ENCODE measurements at regions not wholly inside any gene's neighbourhood (a gene's known extent, or its start where the extent isn't known, plus 50 kb on each side); places are given as distances from the start of the nearest gene placed in this dataset.

DNA sequence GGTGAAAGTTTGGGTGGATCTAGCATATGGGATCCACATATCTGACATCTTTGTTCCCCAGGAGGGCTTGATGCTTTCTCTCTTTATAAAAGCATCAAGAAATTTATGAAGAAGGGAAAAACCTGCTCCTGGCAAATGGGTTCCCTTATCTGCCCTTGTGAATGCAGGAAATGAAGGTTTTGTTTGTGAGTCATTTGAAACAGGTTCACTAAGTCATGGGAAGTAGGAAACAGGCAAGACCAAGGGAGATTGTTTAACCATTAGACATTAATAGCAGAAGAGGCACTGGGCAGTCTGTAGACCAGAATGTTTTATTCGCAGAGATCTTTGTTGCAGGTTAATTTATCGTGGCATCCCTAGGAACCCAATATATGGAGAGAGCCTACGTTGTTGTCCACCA, 713.1 kb downstream of the CDY2B start:
- H3K4me3 ChIP-seq, result no peak overlapping the region
- no peak for ATAC-seq
- DNase-seq, result no peak
- H3K36me3 ChIP-seq, result no peaks in the 10 kb centered on the region
- H3K27me3 ChIP-seq, result no peaks in the 10 kb centered on the region
- no peak overlapping the region for H3K27ac ChIP-seq
- H3K9me3 ChIP-seq, result no peaks in the 10 kb centered on the region
- no peaks in the 10 kb centered on the region for H3K4me1 ChIP-seq
- intact Hi-C loops (cut with DNase I), result no loop called here
- no CpG with 5 or more reads among the region's 3 CpGs for WGBS (ENCODE audit: insufficient coverage, low coverage, low lambda C conversion rate, missing lambda C conversion rate)
- TF ChIP-seq, protein P1, sequence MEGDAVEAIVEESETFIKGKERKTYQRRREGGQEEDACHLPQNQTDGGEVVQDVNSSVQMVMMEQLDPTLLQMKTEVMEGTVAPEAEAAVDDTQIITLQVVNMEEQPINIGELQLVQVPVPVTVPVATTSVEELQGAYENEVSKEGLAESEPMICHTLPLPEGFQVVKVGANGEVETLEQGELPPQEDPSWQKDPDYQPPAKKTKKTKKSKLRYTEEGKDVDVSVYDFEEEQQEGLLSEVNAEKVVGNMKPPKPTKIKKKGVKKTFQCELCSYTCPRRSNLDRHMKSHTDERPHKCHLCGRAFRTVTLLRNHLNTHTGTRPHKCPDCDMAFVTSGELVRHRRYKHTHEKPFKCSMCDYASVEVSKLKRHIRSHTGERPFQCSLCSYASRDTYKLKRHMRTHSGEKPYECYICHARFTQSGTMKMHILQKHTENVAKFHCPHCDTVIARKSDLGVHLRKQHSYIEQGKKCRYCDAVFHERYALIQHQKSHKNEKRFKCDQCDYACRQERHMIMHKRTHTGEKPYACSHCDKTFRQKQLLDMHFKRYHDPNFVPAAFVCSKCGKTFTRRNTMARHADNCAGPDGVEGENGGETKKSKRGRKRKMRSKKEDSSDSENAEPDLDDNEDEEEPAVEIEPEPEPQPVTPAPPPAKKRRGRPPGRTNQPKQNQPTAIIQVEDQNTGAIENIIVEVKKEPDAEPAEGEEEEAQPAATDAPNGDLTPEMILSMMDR (IDR thresholded peaks at IDR 0.05), result no peak
- TF ChIP-seq POLR2A (IDR thresholded peaks at IDR 0.05), result no peak

DNA sequence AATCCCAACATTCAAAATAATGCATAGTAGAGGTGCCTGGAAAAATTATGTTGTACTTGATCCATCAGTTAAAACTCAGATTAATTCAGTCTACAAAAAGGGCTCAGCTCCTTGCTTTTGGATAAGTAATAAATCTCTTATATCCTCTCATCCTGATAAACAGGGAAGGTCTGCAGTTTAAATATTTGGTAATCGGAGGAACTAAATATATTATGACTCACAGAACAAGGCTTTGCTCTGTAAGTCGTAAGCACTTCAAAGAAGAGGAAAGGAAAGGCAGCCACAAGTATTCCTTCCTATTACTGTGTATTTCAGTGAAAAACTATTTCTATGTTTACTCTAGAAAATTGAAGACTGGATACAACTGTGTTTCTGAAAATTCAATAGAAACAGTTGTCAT, 757.9 kb downstream of the CDY2B start:
- DNase-seq (no peak), ATAC-seq (no peak)
- TF ChIP-seq, protein P1 (IDR thresholded peaks at IDR 0.05), result no peak
- no peak for TF ChIP-seq POLR2A (IDR thresholded peaks at IDR 0.05)
- Histone ChIP-seq H3K36me3 (no peaks in the 10 kb centered on the region), H3K4me1 (no peaks in the 10 kb centered on the region), H3K9me3 (no peaks in the 10 kb centered on the region), H3K4me3 (no peak overlapping the region), H3K27me3 (no peaks in the 10 kb centered on the region), H3K27ac (no peak overlapping the region)
- intact Hi-C loops (cut with DNase I), result no loop called here
- no CpG with 5 or more reads among the region's 2 CpGs for WGBS (ENCODE audit: insufficient coverage, low coverage, low lambda C conversion rate, missing lambda C conversion rate)

DNA sequence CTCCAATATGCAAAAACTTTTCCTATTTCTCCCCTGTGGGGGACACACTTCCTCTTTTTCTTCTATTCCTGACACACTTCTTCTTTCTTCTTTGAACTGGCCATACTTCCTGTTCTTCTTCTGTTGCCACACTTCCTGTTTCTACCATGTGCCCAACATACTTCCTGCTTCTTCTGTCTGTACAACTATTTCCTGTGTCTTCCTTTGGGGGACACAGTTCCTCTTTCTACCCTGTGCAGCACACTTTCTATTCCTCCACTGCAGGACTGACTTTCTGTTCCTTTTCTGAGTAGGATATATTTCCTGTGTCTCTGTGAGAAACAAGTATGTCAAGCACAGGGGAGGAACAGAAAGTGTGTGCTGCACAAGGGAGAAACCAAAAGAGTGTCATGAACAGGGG, 794.7 kb downstream of the CDY2B start:
- DNase-seq (no peak), ATAC-seq (no peak)
- TF ChIP-seq, protein P1 (IDR thresholded peaks at IDR 0.05), result no peak
- TF ChIP-seq POLR2A (IDR thresholded peaks at IDR 0.05), result no peak
- H3K36me3 ChIP-seq, result no peaks in the 10 kb centered on the region
- H3K4me1 ChIP-seq, result no peaks in the 10 kb centered on the region
- no peak overlapping the region for H3K4me3 ChIP-seq
- H3K9me3 ChIP-seq, result no peaks in the 10 kb centered on the region
- H3K27ac ChIP-seq, result no peak overlapping the region
- H3K27me3 ChIP-seq, result no peaks in the 10 kb centered on the region
- intact Hi-C loops (cut with DNase I), result no loop called here

DNA sequence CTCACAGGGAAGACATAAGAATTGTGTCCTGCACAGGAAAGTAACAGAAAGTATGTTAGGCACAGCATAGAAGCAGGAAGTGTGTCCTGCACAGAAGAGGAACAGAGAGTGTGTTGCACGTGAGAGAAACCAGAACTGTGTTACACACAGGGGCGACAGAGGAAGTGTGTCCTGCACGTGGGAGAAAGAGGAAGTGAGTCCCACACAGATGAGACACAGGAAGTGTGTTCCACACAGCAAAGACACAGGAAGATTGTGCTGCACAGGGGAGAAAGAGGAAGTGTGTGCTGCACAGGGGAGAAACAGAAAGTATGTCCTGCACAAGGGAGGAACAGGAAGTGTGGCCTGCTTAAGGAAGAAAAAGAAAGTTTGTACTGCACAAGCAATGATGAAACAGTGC, 800.1 kb downstream of the CDY2B start:
- Histone ChIP-seq H3K36me3 (no peaks in the 10 kb centered on the region), H3K27me3 (no peaks in the 10 kb centered on the region), H3K4me1 (no peaks in the 10 kb centered on the region), H3K4me3 (no peak overlapping the region), H3K27ac (no peak overlapping the region), H3K9me3 (no peaks in the 10 kb centered on the region)
- ATAC-seq (no peak), DNase-seq (no peak)
- TF ChIP-seq POLR2A (IDR thresholded peaks at IDR 0.05), result no peak
- TF ChIP-seq, protein P1 (IDR thresholded peaks at IDR 0.05), result no peak
- intact Hi-C loops (cut with DNase I), result no loop called here
- WGBS (ENCODE audit: insufficient coverage, low coverage, low lambda C conversion rate, missing lambda C conversion rate), result no CpG with 5 or more reads among the region's 3 CpGs

DNA sequence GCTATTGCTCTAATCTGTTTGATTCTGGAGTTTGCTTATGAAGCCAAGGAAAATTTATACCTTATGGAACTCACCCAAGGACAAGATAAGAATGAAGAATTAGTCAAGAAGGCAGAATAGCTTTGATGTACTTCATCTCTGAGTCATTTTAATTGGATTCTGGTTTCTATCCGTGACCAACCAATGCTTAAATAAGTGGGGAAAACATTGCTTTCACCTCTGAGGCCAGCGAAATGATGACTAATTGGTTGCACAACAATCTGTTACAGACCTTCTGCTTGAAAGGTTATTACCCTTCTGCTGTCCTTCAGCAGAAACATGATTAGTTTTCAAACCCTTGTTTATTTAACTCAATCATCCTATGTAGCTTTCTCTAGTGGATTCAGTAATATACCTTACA, 812.7 kb downstream of the CDY2B start:
- no peak for TF ChIP-seq POLR2A (IDR thresholded peaks at IDR 0.05)
- TF ChIP-seq, protein P1 (IDR thresholded peaks at IDR 0.05), result no peak
- no peak overlapping the region for H3K4me3 ChIP-seq
- WGBS (ENCODE audit: insufficient coverage, low coverage, low lambda C conversion rate, missing lambda C conversion rate), result no CpG with 5 or more reads among the region's 2 CpGs
- DNase-seq, result no peak
- H3K36me3 ChIP-seq, result no peaks in the 10 kb centered on the region
- no peaks in the 10 kb centered on the region for H3K9me3 ChIP-seq
- no peak for ATAC-seq
- no peak overlapping the region for H3K27ac ChIP-seq
- no peaks in the 10 kb centered on the region for H3K27me3 ChIP-seq
- intact Hi-C loops (cut with DNase I), result no loop called here
- H3K4me1 ChIP-seq, result no peaks in the 10 kb centered on the region
